GM12892 (cell line): ENCODE measurements at regions not wholly inside any gene's neighbourhood (a gene's known extent, or its start where the extent isn't known, plus 50 kb on each side); places are given as distances from the start of the nearest gene placed in this dataset.

Experiments
- DNase-seq: peaks from one replicate; pipeline ENCODE4 v3.0.0; 2011; ENCODE audit not compliant: insufficient read length
- FAIRE-seq: peaks from 2 replicates; lab custom pipeline; 2011; peaks lifted over from hg19 to GRCh38; lab: Jason Lieb, UNC
- POLR2A ChIP-seq: IDR thresholded peaks from 2 replicates; pipeline ENCODE4 v1.6.1; 2011; ENCODE audit warnings: low read depth, low read length, control low read depth
- POLR2AphosphoS5 ChIP-seq: IDR thresholded peaks from 2 replicates; pipeline ENCODE4 v1.6.1; 2011; ENCODE audit warnings: low read depth, low read length, control low read depth
- TAF1 ChIP-seq: IDR thresholded peaks from 2 replicates; pipeline ENCODE4 v1.6.1; 2011; ENCODE audit warnings: low read depth, mild to moderate bottlenecking, control low read depth, low read length, borderline replicate concordance

DNA sequence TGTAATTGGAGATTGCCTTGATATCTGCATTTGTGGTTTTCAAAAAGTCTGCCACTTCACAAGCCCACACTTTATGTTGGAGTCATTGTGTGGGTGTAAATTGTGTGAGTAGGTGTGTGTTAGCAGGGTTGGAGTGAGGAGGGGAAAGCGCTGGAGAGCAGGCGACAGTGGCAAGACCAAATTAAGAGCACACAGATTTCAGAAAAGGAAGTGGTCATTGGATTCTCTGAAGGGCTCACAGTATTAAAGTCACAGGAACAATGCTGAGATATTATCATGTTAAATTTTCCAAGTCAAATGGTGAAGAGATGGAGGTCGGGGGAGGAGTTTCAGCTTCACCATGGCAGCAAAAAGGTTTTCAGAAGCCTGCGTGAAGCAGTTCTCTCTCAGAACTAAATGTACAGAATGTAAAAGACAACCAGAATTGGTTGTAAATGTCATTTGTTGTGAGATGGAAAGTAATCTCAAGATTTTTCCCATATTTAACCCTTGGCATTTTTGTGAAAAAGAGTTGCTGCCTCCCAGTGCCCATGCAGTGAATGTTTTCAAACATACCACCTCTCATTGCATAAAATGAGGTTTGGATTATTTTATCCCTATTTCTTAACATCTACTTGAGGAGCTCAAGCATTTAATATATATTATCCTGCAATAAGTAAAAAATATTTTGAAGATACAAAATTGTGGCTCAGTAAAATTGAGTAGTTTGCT lies 265.9 kb downstream of the ZNF674 start:
- no peak for TF ChIP-seq POLR2AphosphoS5
- no peak for TF ChIP-seq POLR2A
- no peak for TF ChIP-seq TAF1
- DNase-seq (no peak), FAIRE-seq (no peak)

GRCh38 chrX:46278572-46278971 lies 266.6 kb downstream of the ZNF674 start:
- no peak for DNase-seq
- no peak for TF ChIP-seq TAF1
- TF ChIP-seq POLR2AphosphoS5 = no peak
- TF ChIP-seq POLR2A = no peak
- FAIRE-seq = no peak

DNA sequence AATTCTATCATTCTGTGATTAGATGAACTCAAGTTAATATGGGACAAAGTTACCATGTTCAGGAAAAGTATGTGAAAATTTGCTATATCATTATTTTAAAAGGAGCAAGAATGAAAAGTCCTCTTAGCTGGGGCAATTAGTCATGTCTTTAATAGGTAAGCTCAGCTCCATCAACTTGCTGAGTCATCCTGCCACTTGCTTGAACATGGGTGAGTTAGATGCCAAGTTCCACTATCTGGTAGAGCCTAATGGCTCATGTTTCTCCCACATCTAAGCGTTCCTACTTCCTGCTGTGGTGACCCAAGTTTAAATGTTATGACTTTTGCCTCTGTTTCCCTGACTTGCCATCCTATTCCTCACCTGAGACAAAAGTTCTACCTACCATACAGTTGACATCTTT lies 276.8 kb downstream of the ZNF674 start:
- DNase-seq = no peak
- FAIRE-seq = no peak
- TF ChIP-seq POLR2AphosphoS5 (no peak), POLR2A (no peak), TAF1 (no peak)

GRCh38 chrX:46263494-46263893 lies 281.7 kb downstream of the ZNF674 start:
- no peak for FAIRE-seq
- DNase-seq = no peak
- TF ChIP-seq POLR2AphosphoS5 = no peak
- TF ChIP-seq POLR2A = no peak
- no peak for TF ChIP-seq TAF1

- FAIRE-seq (no peak), DNase-seq (no peak)
- TF ChIP-seq POLR2A = no peak
- TF ChIP-seq TAF1 = no peak
- no peak for TF ChIP-seq POLR2AphosphoS5
These were observed 282.9 kb downstream of the ZNF674 start for GRCh38 chrX:46262304-46262703.

DNA sequence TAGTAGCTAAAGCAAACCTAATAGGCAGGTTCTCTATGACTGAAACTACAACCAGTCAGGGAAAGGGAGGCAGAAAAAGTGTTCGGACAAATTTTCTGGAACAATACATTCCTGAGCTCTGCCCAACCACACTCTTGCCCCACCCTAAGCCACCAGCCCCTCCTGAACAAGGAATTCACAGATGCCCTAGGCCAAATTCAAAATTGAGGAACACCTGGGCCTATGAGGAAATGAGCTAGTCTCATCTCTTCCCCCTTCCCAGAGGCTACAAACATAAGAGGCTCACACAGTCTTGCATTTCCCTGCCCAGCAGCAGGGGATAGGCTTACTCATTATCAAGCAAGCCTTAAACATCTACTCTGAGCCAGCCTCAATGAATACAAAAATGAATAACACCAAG lies 284.7 kb downstream of the ZNF674 start:
- DNase-seq (no peak), FAIRE-seq (no peak)
- TF ChIP-seq POLR2A = no peak
- no peak for TF ChIP-seq POLR2AphosphoS5
- TF ChIP-seq TAF1 = no peak

DNA sequence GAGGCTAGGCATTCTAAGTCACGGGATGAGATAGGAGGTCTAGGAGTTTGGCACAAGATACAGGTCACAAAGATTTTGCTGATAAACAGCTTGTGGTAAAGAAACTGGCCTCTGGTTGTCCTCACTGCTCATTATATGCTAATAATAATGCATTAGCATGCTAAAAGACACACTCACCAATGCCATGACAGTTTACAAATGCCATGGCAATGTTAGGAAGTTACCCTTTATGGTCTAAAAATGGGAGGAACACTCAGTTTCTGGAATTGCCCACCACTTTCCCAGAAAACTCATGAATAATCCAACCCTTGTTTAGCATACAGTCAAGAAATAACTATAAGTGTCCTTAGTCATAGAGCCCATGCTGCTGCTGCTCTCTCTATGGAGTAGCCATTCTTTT lies 286.9 kb downstream of the ZNF674 start:
- no peak for FAIRE-seq
- TF ChIP-seq POLR2A (no peak), TAF1 (no peak), POLR2AphosphoS5 (no peak)
- no peak for DNase-seq

DNA sequence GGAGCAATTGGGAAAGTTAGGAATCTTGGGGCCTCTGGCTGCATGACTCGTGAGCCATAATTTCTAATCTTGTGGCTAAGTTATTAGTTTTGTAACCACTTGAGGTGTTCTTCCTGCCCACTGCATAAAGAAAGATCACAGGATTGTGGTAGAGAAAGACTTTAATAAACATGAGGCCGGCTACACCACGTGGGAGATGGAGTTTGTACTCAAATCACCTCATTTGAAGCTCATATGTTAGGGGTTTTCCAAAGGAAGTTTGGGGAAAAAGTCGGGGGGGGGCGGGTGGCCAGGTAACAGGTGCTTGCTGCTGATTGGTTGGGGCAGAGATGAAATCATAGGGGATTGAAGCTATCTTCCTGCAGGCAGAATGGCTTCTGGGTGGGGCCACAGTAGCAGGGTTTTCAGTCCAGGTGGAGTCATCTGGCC lies 287.8 kb downstream of the ZNF674 start:
- FAIRE-seq = no peak
- no peak for DNase-seq
- TF ChIP-seq TAF1 (no peak), POLR2AphosphoS5 (no peak), POLR2A (no peak)

GRCh38 chrX:46256875-46257274 lies 288.3 kb downstream of the ZNF674 start:
- no peak for TF ChIP-seq TAF1
- no peak for TF ChIP-seq POLR2AphosphoS5
- TF ChIP-seq POLR2A = no peak
- FAIRE-seq (no peak), DNase-seq (no peak)

- TF ChIP-seq TAF1 (no peak), POLR2AphosphoS5 (no peak), POLR2A (no peak)
- DNase-seq (no peak), FAIRE-seq (no peak)
These were observed 290.2 kb downstream of the ZNF674 start for GRCh38 chrX:46255046-46255445.

DNA sequence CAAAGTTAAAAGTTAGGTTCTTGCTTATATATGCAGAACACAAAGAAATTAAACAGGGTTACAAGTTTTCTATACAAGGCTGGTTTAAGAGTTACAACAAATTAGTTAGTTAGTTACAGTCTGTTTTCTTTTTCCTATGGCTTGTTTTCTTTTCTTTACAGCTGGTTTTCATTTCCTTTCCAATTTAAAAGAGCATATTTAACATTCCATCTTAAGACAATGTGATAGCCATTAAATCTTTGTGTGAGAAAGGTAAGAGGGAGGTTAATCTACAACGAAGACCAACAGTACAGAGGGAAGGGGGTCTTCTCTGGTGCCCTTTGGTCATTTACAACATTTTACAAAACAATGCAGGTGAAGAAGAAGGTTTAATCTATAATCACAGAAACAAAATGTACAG lies 290.6 kb downstream of the ZNF674 start:
- FAIRE-seq (no peak), DNase-seq (no peak)
- TF ChIP-seq POLR2A (no peak), POLR2AphosphoS5 (no peak), TAF1 (no peak)

DNA sequence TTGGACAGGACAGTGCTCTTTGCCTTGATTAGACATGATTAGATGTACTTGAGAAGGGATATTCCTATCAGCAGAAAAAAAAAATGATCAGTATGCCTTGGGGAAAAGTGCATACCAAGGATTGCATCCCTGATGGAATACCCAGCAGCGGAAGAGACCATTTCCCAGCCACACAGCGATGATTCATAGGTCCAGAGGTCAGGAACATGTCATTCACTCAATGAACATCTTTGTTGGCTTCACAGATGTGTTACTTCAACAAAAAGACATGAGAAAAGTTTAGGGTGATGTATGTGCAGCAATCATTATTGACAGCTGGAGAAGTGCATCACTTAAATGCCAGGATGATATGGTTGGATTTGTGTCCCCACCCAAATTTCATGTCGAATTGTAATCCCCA lies 293.5 kb downstream of the ZNF674 start:
- TF ChIP-seq TAF1 = no peak
- no peak for TF ChIP-seq POLR2A
- no peak for TF ChIP-seq POLR2AphosphoS5
- DNase-seq (no peak), FAIRE-seq (no peak)
